ENCODE measurements at regions not wholly inside any gene's neighbourhood (a gene's known extent, or its start where the extent isn't known, plus 50 kb on each side); places are given as distances from the start of the nearest gene placed in this dataset.

DNA sequence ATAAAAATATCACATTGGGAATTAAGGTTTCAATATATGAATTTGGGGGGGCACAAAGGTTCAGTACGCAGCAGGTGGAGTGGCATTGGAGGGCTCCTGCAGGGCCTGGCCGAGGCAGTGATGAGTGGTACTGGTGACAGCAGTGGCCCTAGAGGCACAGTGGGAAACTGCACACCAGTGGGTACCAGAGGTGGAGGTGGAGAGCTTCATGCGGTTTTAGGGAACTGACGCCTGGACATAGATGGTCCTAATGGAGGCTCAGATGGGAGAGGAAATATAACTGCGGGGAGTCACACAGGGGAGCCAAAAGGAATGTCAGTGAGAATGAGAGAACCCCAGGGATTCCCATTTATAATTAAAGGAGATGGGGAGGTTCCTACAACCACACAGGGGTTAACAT lies 156.2 kb downstream of the COG6 start:
- no peak overlapping the region for H3K27ac ChIP-seq
- DNase-seq (ENCODE audit: low spot score) = no peak
- POLR2A ChIA-PET (ENCODE audit: low non-redundant PET) = no interaction called here
- CTCF ChIA-PET = interaction anchor here (1.2 kb wide), 1 partner anchor 9 kb away, joined by 3 read pairs; no protein-coding TSS in a partner anchor
- TF ChIP-seq, protein P1, sequence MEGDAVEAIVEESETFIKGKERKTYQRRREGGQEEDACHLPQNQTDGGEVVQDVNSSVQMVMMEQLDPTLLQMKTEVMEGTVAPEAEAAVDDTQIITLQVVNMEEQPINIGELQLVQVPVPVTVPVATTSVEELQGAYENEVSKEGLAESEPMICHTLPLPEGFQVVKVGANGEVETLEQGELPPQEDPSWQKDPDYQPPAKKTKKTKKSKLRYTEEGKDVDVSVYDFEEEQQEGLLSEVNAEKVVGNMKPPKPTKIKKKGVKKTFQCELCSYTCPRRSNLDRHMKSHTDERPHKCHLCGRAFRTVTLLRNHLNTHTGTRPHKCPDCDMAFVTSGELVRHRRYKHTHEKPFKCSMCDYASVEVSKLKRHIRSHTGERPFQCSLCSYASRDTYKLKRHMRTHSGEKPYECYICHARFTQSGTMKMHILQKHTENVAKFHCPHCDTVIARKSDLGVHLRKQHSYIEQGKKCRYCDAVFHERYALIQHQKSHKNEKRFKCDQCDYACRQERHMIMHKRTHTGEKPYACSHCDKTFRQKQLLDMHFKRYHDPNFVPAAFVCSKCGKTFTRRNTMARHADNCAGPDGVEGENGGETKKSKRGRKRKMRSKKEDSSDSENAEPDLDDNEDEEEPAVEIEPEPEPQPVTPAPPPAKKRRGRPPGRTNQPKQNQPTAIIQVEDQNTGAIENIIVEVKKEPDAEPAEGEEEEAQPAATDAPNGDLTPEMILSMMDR (conservative IDR thresholded peaks at IDR 0.05; ENCODE audit: low read depth) = no peak

DNA sequence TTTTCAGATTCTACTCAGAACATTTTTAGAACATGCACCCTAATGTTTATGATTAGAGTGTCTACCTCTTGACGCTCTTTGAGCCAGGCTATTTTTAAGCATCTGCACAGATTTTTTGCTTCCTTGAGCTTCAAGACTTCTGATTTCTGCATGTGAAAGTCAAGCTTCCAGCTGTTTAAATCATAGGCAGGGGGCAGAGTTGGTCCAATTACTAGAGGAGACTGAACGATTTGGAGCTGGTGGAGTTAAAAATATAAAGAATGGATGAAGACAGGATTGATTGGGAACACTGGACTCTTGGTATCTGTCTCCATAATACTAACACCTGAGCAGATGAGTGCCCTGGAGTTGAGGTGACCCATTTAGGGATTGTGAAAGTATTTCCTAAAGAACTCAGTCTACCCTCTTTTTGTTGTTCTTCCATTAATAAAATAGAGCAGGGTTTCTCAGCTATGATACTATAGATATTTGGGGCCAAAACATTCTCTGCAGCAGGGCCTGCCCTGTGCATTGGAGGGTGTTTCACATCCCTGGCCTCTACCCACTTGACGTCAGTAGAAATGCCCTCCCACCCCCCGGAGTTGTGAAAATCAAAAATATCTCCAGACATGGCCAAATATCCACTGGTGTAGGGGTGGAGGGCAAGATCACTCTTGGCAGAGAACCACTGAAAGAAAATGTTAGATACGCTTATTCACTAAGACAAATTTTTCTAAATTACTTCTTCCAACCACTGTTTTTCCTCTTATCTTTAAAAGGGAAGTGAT lies 160.1 kb downstream of the COG6 start:
- TF ChIP-seq, protein P1 (conservative IDR thresholded peaks at IDR 0.05; ENCODE audit: low read depth) = no peak
- ChIA-PET POLR2A (ENCODE audit: low non-redundant PET) (no interaction called here), CTCF (no interaction called here)
- H3K27ac ChIP-seq = no peak overlapping the region
- no peak for DNase-seq (ENCODE audit: low spot score)

DNA sequence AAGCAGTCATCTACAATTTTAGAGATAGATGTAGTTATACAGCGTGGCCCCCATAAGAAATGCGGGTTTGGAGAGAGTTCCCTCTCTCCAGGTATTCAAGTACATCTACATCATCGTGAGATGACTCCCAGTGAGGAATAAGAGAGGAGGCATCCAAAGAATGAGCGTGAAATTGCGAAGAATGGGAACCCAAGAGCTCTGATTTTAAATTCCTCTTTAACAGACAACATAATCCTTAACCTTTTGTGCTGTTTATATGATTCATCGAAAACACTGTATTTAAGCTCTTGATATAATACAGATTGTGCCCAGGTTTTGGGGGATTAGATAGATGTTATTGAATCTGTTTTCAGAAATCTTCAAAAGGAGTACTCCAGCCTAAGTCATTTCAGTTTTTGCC lies 161.5 kb downstream of the COG6 start:
- DNase-seq (ENCODE audit: low spot score) = no peak
- CTCF ChIA-PET = no interaction called here
- TF ChIP-seq, protein P1 (conservative IDR thresholded peaks at IDR 0.05; ENCODE audit: low read depth) = no peak
- POLR2A ChIA-PET (ENCODE audit: low non-redundant PET) = no interaction called here
- no peak overlapping the region for H3K27ac ChIP-seq

DNA sequence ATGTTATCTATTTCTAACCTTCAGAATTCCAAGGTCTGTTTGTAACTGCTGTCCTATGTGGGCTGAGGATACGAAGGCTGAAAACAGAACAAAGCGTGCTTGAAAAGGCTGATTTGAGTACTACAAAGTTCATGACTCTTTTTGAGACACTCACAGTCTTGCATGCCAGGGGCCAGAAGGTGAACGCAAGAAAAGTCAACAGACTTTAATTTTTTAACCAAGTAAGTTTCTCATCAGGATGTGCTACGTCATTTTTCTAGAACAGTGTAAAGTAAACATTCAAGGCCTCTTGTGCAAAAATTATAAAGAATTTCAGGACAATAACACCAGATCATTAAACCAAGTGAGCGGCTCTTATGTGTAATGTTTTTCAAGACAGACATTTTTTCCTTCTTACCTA lies 163.5 kb downstream of the COG6 start:
- TF ChIP-seq, protein P1 (conservative IDR thresholded peaks at IDR 0.05; ENCODE audit: low read depth) = no peak
- POLR2A ChIA-PET (ENCODE audit: low non-redundant PET) = no interaction called here

DNA sequence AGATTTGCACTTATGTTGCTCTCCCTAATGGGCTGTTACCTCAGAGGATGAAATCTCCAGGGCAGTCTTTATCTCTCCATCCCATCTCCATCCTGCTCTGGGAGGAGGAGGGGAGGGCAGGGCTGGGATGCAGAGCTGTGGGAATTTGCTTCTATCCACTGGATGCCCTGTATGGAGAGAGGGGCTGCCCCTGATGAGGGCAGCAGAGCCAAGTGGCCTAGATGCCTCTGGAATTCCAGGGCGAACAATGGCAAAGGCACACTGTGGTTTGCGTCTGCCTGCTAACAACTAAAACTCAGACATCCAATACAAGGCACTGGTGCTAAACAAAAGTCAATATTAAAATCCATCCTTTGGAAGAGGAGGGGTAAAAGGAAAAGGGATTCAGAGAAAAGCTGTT lies 165.1 kb downstream of the COG6 start:
- no peak for DNase-seq (ENCODE audit: low spot score)
- no peak overlapping the region for H3K27ac ChIP-seq
- CTCF ChIA-PET = interaction anchor here (1.1 kb wide), 1 partner anchor 9 kb away, joined by 3 read pairs; no protein-coding TSS in a partner anchor
- TF ChIP-seq, protein P1 (conservative IDR thresholded peaks at IDR 0.05; ENCODE audit: low read depth) = no peak
- POLR2A ChIA-PET (ENCODE audit: low non-redundant PET) = no interaction called here

More for the DNA sequence above, 163.5 kb downstream of the COG6 start:
- no peak for DNase-seq (ENCODE audit: low spot score)
- CTCF ChIA-PET = no interaction called here
- H3K27ac ChIP-seq = no peak overlapping the region

- DNase-seq (ENCODE audit: low spot score) = no peak
- ChIA-PET POLR2A (ENCODE audit: low non-redundant PET) (no interaction called here), CTCF (no interaction called here)
- TF ChIP-seq, protein P1 (conservative IDR thresholded peaks at IDR 0.05; ENCODE audit: low read depth) = no peak
- H3K27ac ChIP-seq = no peak overlapping the region
Measured at GRCh38 chr13:39821977-39822376, 166.5 kb downstream of the COG6 start.

Measured in RWPE1 (cell line).